ENCODE measurements at regions not wholly inside any gene's neighbourhood (a gene's known extent, or its start where the extent isn't known, plus 50 kb on each side); places are given as distances from the start of the nearest gene placed in this dataset.

GRCh38 chr6:11951868-11952267, 60.2 kb upstream of the HIVEP1 start:
- intact Hi-C loops (cut with DNase I), result no loop called here
- no peaks in the 10 kb centered on the region for H3K27me3 ChIP-seq
- H3K4me3 ChIP-seq, result no peak overlapping the region
- WGBS, 4 donors, result 69 to 81% (median 73%) methylated on average over 3 of the region's 3 CpGs
- DNase-seq, result no peak
- no peaks in the 10 kb centered on the region for H3K36me3 ChIP-seq (replicated peaks in 1 of 2)
- H3K27ac ChIP-seq, result no peak overlapping the region
- TF ChIP-seq POLR2A (IDR thresholded peaks at IDR 0.05), result no peak
- TF ChIP-seq, protein P1, sequence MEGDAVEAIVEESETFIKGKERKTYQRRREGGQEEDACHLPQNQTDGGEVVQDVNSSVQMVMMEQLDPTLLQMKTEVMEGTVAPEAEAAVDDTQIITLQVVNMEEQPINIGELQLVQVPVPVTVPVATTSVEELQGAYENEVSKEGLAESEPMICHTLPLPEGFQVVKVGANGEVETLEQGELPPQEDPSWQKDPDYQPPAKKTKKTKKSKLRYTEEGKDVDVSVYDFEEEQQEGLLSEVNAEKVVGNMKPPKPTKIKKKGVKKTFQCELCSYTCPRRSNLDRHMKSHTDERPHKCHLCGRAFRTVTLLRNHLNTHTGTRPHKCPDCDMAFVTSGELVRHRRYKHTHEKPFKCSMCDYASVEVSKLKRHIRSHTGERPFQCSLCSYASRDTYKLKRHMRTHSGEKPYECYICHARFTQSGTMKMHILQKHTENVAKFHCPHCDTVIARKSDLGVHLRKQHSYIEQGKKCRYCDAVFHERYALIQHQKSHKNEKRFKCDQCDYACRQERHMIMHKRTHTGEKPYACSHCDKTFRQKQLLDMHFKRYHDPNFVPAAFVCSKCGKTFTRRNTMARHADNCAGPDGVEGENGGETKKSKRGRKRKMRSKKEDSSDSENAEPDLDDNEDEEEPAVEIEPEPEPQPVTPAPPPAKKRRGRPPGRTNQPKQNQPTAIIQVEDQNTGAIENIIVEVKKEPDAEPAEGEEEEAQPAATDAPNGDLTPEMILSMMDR (IDR thresholded peaks at IDR 0.05), result no peak
- no peaks in the 10 kb centered on the region for H3K4me1 ChIP-seq (replicated peaks in 1 of 2)
- no peaks in the 10 kb centered on the region for H3K9me3 ChIP-seq (replicated peaks in 1 of 3)

- DNase-seq, result no peak
- 71 to 88% (median 83%) methylated on average over 2 of the region's 2 CpGs for WGBS, 4 donors
- TF ChIP-seq, protein P1 (IDR thresholded peaks at IDR 0.05), result no peak
- intact Hi-C loops (cut with DNase I), result no loop called here
- Histone ChIP-seq H3K27me3 (no peaks in the 10 kb centered on the region), H3K4me1 (replicated peaks in 1 of 2) (no peaks in the 10 kb centered on the region), H3K4me3 (no peak overlapping the region), H3K9me3 (replicated peaks in 1 of 3) (no peaks in the 10 kb centered on the region), H3K27ac (no peak overlapping the region), H3K36me3 (replicated peaks in 1 of 2) (no peaks in the 10 kb centered on the region)
Measured at GRCh38 chr6:11950109-11950508, 62.0 kb upstream of the HIVEP1 start.

DNA sequence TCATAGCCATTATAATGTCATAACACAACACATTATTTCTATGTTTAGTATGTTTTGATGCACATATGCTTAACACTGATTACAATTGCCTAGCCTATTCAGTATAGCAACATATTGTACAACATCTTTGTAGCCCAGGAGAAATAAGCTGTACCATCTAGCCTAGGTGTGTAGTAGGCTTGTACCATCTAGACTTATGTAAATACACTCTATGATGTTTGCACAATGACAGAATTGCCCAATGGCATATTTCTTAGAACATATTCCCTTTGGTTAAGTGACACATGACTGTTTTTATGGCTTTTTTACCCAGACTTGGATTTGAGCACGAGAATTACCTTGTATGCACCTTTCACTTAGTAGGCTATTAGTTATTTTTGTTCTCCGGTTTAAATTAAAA, 64.5 kb upstream of the HIVEP1 start:
- H3K9me3 ChIP-seq (replicated peaks in 1 of 3), result no peaks in the 10 kb centered on the region
- intact Hi-C loops (cut with DNase I), result no loop called here
- no peaks in the 10 kb centered on the region for H3K27me3 ChIP-seq
- TF ChIP-seq, protein P1 (IDR thresholded peaks at IDR 0.05), result no peak
- no peak overlapping the region for H3K4me3 ChIP-seq
- WGBS, 4 donors, result 47 to 88% (median 85%) methylated on average over 2 of the region's 2 CpGs
- no peak overlapping the region for H3K27ac ChIP-seq
- H3K36me3 ChIP-seq (replicated peaks in 1 of 2), result no peaks in the 10 kb centered on the region
- no peak for DNase-seq
- no peaks in the 10 kb centered on the region for H3K4me1 ChIP-seq (replicated peaks in 1 of 2)

- Histone ChIP-seq H3K36me3 (replicated peaks in 1 of 2) (no peaks in the 10 kb centered on the region), H3K27ac (no peak overlapping the region), H3K27me3 (no peaks in the 10 kb centered on the region), H3K9me3 (replicated peaks in 1 of 3) (no peaks in the 10 kb centered on the region), H3K4me3 (no peak overlapping the region), H3K4me1 (replicated peaks in 1 of 2) (no peaks in the 10 kb centered on the region)
- TF ChIP-seq POLR2A (IDR thresholded peaks at IDR 0.05), result no peak
- TF ChIP-seq, protein P1 (IDR thresholded peaks at IDR 0.05), result no peak
- 87 to 95% (median 92%) methylated on average over 2 of the region's 2 CpGs for WGBS, 4 donors
- intact Hi-C loops (cut with DNase I), result no loop called here
- no peak for DNase-seq
Measured at GRCh38 chr6:11947063-11947462, 65.0 kb upstream of the HIVEP1 start.

Measured in adrenal gland (tissue), 9 donors.